Endothelial cell of umbilical vein (primary cell): ENCODE measurements at regions not wholly inside any gene's neighbourhood (a gene's known extent, or its start where the extent isn't known, plus 50 kb on each side); places are given as distances from the start of the nearest gene placed in this dataset.

Source experiments
- CTCF ChIP-seq, 2 donors: IDR thresholded peaks; 1 replicate in 1 of 2; 2 replicates in 1 of 2; pipeline ENCODE4 v1.5.1; 2011; ENCODE audit warnings: low read length in 2 of 2, mild to moderate bottlenecking in 2 of 2, moderate library complexity in 2 of 2, control low read depth in 1 of 2, inconsistent platforms in 1 of 2, low read depth in 1 of 2; ENCODE audit not compliant: insufficient read depth in 1 of 2; ENCODE audit errors: extremely low read depth in 1 of 2
- GATA2 ChIP-seq: IDR thresholded peaks from 2 replicates; pipeline ENCODE4 v1.7.0; 2011; ENCODE audit warnings: low read depth, mild to moderate bottlenecking, moderate library complexity, mixed read lengths, low read length; ENCODE audit not compliant: insufficient read length, insufficient read depth
- MYC ChIP-seq: IDR thresholded peaks from one replicate; pipeline ENCODE4 v1.6.1; 2011; ENCODE audit warnings: mild to moderate bottlenecking, low read depth, low read length
- POLR2A ChIP-seq: IDR thresholded peaks from 2 replicates; pipeline ENCODE4 v1.6.1; 2012; ENCODE audit warnings: low read depth, mild to moderate bottlenecking, control low read depth, low read length
- POLR2AphosphoS5 ChIP-seq: IDR thresholded peaks from 2 replicates; pipeline ENCODE4 v1.6.1; 2012; ENCODE audit warnings: low read depth, mild to moderate bottlenecking, control low read depth, low read length, moderate library complexity; ENCODE audit not compliant: insufficient read depth

GRCh38 chr14:65261946-65262345 is 150.6 kb upstream of the FUT8 start:
- TF ChIP-seq CTCF (IDR thresholded peaks at IDR 0.05; ENCODE audit: extremely low read depth in 1 of 2, insufficient read depth in 1 of 2, low read depth in 1 of 2, low read length in 2 of 2) (no peak), POLR2AphosphoS5 (no peak), POLR2A (no peak), MYC (no peak), GATA2 (no peak)
